ENCODE measurements at regions not wholly inside any gene's neighbourhood (a gene's known extent, or its start where the extent isn't known, plus 50 kb on each side); places are given as distances from the start of the nearest gene placed in this dataset.

DNA sequence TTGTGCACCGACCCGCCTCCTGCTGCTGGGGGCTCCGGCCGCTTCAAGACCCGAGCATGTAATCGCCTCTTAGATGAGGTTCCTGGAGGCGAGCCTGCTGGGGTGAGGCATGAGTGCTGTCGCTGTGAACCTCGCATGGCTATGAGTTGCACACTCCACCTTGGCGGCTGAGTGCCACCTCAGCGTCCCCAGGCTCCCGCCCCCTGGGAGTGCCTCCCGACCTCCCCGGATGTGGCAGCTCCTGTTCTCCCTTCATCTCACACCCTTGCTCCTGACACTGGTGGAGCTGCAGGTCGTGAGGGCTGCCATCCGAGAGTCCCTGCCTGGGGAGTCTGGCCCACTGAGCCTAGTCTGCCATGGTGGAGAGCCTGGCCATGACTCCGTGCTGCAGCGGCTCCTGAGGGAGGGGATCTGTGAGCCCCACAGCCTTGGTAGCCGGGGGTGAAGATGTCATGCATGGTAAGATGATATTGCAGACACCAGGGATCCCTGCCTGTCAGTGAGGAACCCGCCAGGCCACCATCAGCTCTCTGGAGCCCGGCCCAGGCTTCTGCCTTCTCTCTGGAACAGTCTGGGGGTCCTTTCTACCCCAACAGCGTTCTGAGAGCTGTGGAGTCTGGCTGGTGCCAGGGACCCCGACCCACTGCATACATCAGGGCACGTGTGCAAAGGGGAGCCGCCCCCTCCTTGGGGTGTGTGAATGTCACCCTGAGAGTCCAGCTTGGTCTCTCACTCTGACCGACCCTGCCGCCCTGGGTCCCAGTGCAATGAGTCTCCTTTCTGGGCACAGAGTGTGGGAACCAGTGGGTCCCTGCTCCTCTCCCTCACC, 61.6 kb upstream of the HS6ST1 start:
- no peak for DNase-seq (ENCODE audit: low read depth, low spot score)

- DNase-seq (ENCODE audit: low read depth, low spot score): no peak
These were observed 62.6 kb upstream of the HS6ST1 start for GRCh38 chr2:128380961-128381938.

- no peak for DNase-seq (ENCODE audit: low read depth, low spot score)
These were observed 65.8 kb upstream of the HS6ST1 start for GRCh38 chr2:128384446-128384845.

- DNase-seq (ENCODE audit: low read depth, low spot score): no peak
These were observed 66.3 kb upstream of the HS6ST1 start for GRCh38 chr2:128384956-128385355.

DNA sequence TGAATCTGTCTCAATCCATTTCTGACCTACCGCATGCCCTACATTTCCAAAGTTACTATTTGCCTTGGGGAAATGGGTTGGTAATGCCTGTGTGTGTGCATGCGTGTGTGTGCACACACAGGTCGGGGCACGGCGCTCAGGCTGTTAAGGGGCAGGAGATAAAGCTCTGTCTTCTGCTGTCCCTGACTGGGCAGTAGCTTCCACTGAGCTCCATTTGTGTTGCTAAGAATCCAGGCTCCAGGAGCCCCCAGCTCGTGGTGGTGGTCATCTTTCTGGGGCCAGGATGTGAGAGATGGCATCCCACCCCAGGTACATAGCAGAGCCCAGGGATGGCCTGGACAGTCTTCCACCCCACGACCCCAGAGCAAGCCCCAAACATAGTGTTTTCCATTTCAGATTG, 66.7 kb upstream of the HS6ST1 start:
- no peak for DNase-seq (ENCODE audit: low read depth, low spot score)

DNA sequence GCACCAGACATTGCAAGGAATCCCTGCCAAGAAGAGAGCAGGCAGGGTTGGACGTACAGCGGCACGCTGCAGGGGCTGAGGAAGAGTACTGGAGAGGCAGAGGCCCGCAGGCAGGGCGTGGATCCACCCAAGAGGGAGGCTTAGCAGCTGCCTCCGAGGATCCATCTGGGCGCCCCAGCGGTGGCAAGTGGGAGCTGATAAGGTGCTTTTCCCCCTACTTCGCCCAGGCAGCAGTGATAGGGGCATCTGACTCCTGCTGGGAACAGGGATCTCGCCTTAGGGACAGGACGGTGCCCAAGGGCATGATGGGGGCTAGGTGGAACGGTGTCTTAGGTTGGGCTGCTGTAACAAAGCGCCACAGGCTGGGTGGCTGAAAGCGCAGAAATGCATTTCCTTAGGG, 67.4 kb upstream of the HS6ST1 start:
- no peak for DNase-seq (ENCODE audit: low read depth, low spot score)

DNA sequence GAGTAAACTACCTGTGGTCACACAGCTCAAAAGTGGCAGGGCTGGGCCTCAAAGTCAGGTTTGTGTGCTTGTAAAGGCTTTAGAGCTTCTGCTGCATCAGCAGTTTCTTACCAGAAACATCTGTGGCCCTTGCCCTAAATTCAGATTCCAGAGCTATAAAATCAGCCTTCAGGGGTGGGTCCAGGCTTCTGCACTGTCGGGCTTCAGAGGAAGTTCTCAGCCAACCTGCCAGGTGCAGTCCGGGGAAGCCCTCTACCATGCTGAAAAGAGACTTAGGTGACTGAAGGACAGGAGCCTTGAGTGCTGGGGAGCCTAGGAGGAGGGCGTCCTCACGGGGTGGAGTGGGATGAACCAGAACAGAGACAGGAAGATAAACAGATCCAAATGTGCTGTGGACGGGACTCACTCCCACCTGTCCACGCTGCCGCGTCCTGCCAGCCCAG, 69.9 kb upstream of the HS6ST1 start:
- DNase-seq (ENCODE audit: low read depth, low spot score): no peak

DNA sequence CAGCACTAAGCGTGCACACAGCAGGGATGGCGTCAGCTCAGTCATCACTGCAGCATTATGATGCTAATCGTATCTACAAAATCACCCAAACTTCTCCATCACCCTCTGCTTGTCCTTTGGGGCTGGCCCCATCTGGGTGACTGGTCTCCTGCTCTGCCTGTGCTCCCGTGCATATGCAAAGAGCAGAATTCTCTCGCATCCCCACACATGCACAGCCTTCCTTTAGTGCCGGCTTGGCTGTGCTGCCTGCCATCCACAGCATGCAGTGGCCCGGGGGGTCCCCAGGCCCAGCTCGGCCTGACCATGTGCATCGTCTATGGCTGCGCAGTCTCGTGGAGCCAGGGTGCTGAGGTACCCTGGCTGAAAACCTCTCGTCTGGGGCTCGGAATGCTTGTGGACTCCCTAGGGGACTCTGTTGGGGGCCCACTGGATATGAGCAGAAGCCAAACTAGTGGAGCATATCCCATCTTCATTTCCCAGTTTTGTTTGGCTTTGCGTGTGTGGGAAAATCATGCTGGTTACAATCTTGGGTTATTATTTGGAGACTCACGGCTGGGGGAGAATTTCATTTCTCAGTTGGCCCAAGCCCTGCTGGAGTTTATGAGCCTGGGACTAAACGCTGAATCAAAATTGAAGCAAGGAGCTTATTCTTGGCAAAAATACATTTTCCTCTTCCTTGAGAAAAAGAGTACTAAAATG, 70.9 kb upstream of the HS6ST1 start:
- DNase-seq (ENCODE audit: low read depth, low spot score): no peak

GRCh38 chr2:128390256-128390990, 71.8 kb upstream of the HS6ST1 start:
- DNase-seq (ENCODE audit: low read depth, low spot score): no peak

DNA sequence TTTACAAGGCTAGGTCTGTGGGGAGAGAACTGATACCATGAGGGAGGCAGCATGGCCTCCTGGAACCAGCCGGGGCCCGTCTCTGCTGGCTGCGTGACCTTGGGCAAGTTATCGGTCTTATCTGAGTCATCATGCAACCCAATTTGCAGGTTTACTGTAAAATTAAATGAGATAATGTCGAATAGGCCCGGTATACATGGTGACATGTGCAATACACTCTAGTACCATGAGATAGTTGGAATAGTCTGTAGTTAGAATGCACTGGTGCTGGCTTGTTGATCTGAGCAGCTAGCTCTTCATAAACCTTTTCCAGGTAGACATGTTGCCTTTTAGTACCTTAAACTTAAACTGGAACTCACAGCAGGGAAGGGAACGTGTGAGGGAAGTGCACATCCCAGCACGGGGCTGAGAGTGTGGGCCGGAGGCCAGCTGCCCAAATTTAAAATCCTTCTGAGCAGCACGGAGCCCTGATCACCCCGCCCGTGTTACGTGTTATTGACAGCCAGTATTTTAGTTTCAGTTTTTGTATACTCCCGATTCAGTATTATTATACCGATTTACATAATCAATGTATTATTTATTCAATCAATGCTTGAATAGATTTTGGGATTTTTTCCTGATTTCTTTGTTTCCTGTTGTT, 72.4 kb upstream of the HS6ST1 start:
- no peak for DNase-seq (ENCODE audit: low read depth, low spot score)

GRCh38 chr2:128391679-128392078, 73.0 kb upstream of the HS6ST1 start:
- no peak for DNase-seq (ENCODE audit: low read depth, low spot score)

DNA sequence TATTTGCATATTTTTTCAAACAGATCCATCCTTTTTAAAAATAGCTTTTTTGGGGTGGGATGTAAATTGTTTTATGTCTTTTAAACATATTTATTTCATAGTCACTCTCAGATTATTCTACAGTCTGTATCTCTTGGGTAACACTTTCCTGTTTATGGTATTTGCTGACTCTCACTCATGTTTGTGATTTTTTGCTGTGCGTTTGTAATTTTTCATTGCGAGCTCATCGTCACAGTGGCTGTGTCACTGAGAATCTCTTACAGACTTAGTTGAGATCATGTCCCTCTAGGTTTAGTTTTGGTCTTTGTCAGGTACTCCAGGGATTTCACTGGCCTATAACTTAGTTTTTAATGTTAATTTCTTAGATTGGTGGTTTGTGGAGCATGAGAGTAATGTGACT, 73.5 kb upstream of the HS6ST1 start:
- no peak for DNase-seq (ENCODE audit: low read depth, low spot score)

GRCh38 chr2:128394007-128394730, 75.5 kb upstream of the HS6ST1 start:
- no peak for DNase-seq (ENCODE audit: low read depth, low spot score)

DNA sequence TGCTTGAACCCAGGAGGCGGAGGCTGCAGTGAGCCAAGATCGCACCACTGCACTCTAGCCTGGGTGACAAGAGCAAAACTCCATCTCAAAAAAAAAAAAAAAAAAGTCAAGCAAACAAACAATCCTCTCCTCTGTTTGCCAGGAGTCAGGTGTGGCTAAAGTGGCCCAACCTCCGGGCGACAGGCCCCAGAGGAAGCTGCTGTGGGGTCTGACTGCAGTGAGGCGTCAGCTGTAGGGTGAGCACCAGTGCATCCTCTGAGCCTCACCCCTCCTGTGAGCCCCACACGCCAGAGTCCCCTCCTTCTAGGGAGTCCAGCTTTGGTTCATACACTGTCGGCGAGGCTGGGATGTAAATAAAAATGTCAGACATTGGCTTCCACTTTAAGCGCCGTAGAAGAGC, 76.5 kb upstream of the HS6ST1 start:
- no peak for DNase-seq (ENCODE audit: low read depth, low spot score)

GRCh38 chr2:128395640-128396499, 77.2 kb upstream of the HS6ST1 start:
- DNase-seq (ENCODE audit: low read depth, low spot score): no peak

DNA sequence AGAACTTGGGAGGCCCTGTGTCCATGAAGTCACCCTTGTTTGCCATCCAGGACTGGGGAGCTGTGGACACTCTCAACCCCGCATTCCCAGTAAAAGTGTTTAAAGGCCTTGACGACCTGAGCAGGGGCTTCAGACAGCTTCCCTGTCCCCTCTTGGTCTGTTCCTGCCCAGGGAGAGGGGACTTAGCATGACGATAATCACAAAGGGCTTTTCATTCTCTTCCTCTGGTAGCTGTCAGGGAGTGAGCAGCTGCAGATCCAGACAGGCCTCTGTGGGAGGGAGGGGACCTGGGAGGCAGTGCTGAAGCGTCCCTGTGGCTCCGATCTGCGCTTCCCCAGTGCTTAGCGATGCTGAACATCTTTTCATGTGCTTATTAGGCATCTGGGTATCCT, 77.8 kb upstream of the HS6ST1 start:
- DNase-seq (ENCODE audit: low read depth, low spot score): peak; percentile 31

DNA sequence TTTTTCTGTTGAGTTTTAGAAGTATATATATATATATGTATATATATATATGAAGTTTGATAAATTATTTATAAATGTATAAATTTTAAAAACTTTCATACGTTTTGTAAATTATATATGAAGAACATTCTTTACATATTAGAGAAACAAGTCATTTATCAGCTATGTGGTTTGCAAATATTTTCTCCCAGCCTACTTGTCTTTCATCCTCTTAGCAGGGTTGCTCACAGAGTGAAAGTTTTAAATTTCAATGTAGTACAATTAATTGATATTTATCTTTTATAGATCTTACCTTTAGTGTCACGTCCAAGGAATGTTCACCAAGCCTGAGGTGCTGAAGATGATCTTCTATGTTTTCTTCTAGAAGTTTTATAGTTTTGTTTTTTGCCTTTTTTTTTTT, 78.3 kb upstream of the HS6ST1 start:
- DNase-seq (ENCODE audit: low read depth, low spot score): no peak

DNA sequence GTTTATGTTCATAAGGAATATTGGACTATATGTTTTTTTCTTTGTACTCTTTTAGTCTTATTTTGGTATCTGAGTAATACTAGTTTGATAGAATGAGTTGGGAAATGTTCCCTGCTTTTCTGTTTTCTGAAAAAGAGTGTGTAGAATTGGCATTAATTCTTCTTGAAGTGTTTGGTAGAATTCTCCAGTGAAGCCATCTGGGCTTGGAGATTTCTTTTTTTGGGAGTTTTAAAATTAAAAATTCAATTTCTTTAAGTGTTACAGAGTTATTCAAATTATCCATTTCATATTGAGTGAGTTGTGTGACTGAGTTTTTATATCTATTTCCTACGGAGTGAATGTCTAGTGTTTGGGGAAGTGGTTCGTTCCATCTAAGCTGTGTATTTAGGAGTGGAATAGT, 80.6 kb upstream of the HS6ST1 start:
- DNase-seq (ENCODE audit: low read depth, low spot score): no peak

DNA sequence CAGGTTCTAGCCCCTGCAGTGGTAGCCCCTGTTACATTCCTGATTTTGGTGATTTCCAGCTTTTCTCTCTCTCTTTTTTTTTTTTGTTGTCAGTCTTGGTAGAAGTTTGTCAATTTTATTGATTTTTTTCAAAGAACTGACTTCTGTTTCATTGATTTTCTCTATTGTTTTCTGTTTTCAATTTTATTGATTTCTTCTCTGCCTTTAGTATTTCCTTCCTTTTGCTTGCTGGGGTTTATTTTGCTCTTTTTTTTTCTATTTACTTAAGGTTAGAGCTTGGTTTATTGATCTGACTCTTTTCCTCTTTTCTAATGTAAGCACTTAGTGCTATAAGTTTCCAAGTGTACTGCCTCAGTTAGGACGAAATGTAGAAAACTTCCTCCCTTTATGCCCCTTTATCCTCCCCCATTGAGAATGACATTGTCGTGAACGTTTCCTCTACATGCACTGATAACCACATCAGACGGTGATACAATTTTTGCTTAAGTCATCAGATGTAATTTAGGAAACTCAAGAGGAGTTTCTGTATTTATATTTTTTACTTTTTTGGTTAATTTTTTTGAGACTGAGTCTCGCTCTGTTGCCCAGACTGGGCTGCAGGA, 81.1 kb upstream of the HS6ST1 start:
- no peak for DNase-seq (ENCODE audit: low read depth, low spot score)

All from astrocyte of the hippocampus (primary cell).